ENCODE measurements at regions not wholly inside any gene's neighbourhood (a gene's known extent, or its start where the extent isn't known, plus 50 kb on each side); places are given as distances from the start of the nearest gene placed in this dataset.

DNA sequence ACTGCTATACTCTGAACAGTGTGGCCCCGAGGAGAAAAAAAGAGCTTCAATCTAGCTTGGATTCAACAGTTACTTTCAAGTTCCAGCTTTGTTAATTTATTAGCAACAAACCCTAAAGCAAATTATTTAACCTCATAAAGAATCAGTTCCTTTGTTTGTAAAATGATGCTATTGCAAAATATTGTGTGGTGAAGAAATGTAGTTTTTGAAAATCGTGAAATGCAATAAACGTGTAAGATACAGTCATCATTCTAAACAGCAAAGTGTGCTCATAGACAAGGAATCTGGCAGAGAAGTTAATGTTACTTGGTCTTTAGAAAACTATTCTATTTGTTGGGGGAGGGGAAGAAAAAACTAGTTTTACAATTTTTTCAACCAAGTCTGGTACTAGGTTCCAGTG lies 297.6 kb upstream of the ADGRL4 start:
- Histone ChIP-seq H3K27ac (ENCODE audit: low read depth in 2 of 2, low read length in 1 of 2) (no peak overlapping the region), H3K4me3 (ENCODE audit: low read depth in 1 of 2, low read length in 2 of 2) (no peak overlapping the region), H3K27me3 (ENCODE audit: control insufficient read depth in 1 of 2, insufficient read depth in 2 of 2, low read length in 2 of 2) (no peaks in the 10 kb centered on the region), H3K36me3 (ENCODE audit: control insufficient read depth in 2 of 2, insufficient read depth in 2 of 2, low read length in 1 of 2) (no peaks in the 10 kb centered on the region), H3K4me1 (ENCODE audit: control insufficient read depth in 2 of 2, insufficient read depth in 2 of 2, low read length in 1 of 2) (no peaks in the 10 kb centered on the region), H3K9me3 (ENCODE audit: control insufficient read depth in 2 of 2, insufficient read depth in 1 of 2, low read depth in 1 of 2, low read length in 1 of 2) (no peaks in the 10 kb centered on the region)
- WGBS, 2 donors = 79 to 81% methylated on average over 3 of the region's 3 CpGs

DNA sequence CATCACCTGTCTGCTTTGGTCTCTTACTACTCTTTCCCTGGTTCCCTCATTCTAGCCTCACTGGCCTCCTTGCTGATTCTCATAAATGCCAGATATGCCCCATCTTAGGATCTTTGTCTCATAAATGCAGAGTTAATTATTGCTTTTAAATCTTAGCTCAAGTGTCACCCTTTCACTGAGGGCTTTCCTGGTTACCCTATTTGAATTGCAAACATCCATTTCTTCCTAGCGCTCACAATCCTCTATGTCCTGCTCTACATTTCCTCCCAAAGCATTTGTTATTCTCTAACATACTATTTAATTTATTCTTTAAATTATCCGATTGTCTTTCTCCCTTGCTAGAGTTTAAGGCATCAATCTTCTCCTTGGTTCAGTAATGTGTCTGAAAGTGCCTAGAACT lies 296.5 kb upstream of the ADGRL4 start:
- Histone ChIP-seq H3K27me3 (ENCODE audit: control insufficient read depth in 1 of 2, insufficient read depth in 2 of 2, low read length in 2 of 2) (no peaks in the 10 kb centered on the region), H3K4me1 (ENCODE audit: control insufficient read depth in 2 of 2, insufficient read depth in 2 of 2, low read length in 1 of 2) (no peaks in the 10 kb centered on the region), H3K9me3 (ENCODE audit: control insufficient read depth in 2 of 2, insufficient read depth in 1 of 2, low read depth in 1 of 2, low read length in 1 of 2) (no peaks in the 10 kb centered on the region), H3K36me3 (ENCODE audit: control insufficient read depth in 2 of 2, insufficient read depth in 2 of 2, low read length in 1 of 2) (no peaks in the 10 kb centered on the region), H3K27ac (ENCODE audit: low read depth in 2 of 2, low read length in 1 of 2) (no peak overlapping the region), H3K4me3 (ENCODE audit: low read depth in 1 of 2, low read length in 2 of 2) (no peak overlapping the region)
- 89 to 92% methylated on average over 2 of the region's 2 CpGs for WGBS, 2 donors

DNA sequence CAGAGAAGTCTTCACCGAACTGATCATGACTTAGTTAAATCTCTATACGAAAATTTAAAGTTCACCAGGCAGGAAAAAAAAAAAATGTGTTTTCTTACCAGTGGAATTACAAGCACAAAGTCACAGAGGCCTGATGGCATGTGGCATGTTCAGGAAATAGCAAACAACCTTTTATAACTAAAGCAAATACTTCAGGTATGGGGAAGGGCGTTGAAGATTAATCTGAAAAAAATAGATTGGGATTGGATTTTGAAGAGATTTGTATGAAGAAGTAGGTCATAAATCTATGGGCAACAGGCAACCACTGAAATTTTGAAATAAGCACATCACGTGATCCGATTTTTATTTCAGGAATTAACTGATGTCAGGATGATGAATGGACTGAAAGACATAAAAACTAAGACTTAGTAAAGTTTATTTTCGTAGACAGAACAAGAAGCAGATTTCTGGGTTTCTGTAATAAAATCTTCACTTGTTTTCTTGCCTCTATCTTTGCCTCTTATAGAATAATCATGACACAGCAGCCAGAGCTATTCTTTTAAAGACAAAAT lies 295.9 kb upstream of the ADGRL4 start:
- WGBS, 2 donors = 34 to 41% methylated on average over 6 of the region's 6 CpGs
- H3K4me3 ChIP-seq (ENCODE audit: low read depth in 1 of 2, low read length in 2 of 2) = no peak overlapping the region
- H3K27me3 ChIP-seq (ENCODE audit: control insufficient read depth in 1 of 2, insufficient read depth in 2 of 2, low read length in 2 of 2) = no peaks in the 10 kb centered on the region
- no peaks in the 10 kb centered on the region for H3K4me1 ChIP-seq (ENCODE audit: control insufficient read depth in 2 of 2, insufficient read depth in 2 of 2, low read length in 1 of 2)
- H3K9me3 ChIP-seq (ENCODE audit: control insufficient read depth in 2 of 2, insufficient read depth in 1 of 2, low read depth in 1 of 2, low read length in 1 of 2) = no peaks in the 10 kb centered on the region
- no peaks in the 10 kb centered on the region for H3K36me3 ChIP-seq (ENCODE audit: control insufficient read depth in 2 of 2, insufficient read depth in 2 of 2, low read length in 1 of 2)
- H3K27ac ChIP-seq (ENCODE audit: low read depth in 2 of 2, low read length in 1 of 2) = no peak overlapping the region

DNA sequence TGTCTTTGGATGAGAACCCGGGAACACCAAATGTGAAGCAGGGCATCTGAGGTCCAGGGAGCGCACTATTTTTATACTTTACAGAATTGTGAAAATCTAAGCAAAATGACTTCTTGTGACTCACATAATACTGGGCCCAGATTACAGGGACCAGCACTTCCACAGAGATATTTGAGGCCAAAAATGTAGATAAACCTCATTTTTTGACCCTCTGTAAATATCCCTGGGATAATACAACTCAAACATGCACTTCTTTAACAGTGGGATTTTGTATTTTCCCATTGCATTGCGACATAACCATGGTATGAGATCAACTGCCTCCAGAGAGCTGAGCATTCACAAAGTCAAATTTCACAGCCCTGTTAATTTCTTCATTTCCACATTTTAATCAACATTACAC lies 289.4 kb upstream of the ADGRL4 start:
- WGBS, 2 donors = 71 to 72% methylated on average over 3 of the region's 3 CpGs
- Histone ChIP-seq H3K9me3 (ENCODE audit: control insufficient read depth in 2 of 2, insufficient read depth in 1 of 2, low read depth in 1 of 2, low read length in 1 of 2) (no peaks in the 10 kb centered on the region), H3K27me3 (ENCODE audit: control insufficient read depth in 1 of 2, insufficient read depth in 2 of 2, low read length in 2 of 2) (no peaks in the 10 kb centered on the region), H3K4me1 (ENCODE audit: control insufficient read depth in 2 of 2, insufficient read depth in 2 of 2, low read length in 1 of 2) (no peaks in the 10 kb centered on the region), H3K4me3 (ENCODE audit: low read depth in 1 of 2, low read length in 2 of 2) (no peak overlapping the region), H3K36me3 (ENCODE audit: control insufficient read depth in 2 of 2, insufficient read depth in 2 of 2, low read length in 1 of 2) (no peaks in the 10 kb centered on the region), H3K27ac (ENCODE audit: low read depth in 2 of 2, low read length in 1 of 2) (no peak overlapping the region)

DNA sequence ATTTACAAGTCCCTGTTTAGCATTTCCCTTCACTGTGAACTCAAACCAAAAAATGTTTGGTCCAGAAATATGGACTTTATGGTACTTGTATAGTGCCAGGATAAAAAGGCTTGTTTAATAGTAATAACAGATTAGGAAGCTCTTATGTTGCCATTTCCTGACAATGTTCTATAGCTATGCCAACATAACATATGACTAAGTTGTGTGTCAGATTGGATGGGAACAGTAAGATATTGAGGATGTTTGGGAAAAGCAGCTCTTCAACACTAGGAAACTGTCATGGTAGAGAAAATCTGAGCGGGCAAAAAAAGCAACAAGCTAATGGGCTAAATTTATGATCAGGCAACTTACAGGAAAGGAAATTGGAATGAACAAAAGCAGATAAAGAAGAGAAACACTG lies 287.1 kb upstream of the ADGRL4 start:
- Histone ChIP-seq H3K27ac (ENCODE audit: low read depth in 2 of 2, low read length in 1 of 2) (no peak overlapping the region), H3K27me3 (ENCODE audit: control insufficient read depth in 1 of 2, insufficient read depth in 2 of 2, low read length in 2 of 2) (no peaks in the 10 kb centered on the region), H3K4me1 (ENCODE audit: control insufficient read depth in 2 of 2, insufficient read depth in 2 of 2, low read length in 1 of 2) (no peaks in the 10 kb centered on the region), H3K9me3 (ENCODE audit: control insufficient read depth in 2 of 2, insufficient read depth in 1 of 2, low read depth in 1 of 2, low read length in 1 of 2) (no peaks in the 10 kb centered on the region), H3K4me3 (ENCODE audit: low read depth in 1 of 2, low read length in 2 of 2) (no peak overlapping the region), H3K36me3 (ENCODE audit: control insufficient read depth in 2 of 2, insufficient read depth in 2 of 2, low read length in 1 of 2) (no peaks in the 10 kb centered on the region)
- WGBS, 2 donors = 78 to 81% methylated on average over 1 of the region's 1 CpG

- no peaks in the 10 kb centered on the region for H3K9me3 ChIP-seq (ENCODE audit: control insufficient read depth in 2 of 2, insufficient read depth in 1 of 2, low read depth in 1 of 2, low read length in 1 of 2)
- H3K4me3 ChIP-seq (ENCODE audit: low read depth in 1 of 2, low read length in 2 of 2) = no peak overlapping the region
- no peaks in the 10 kb centered on the region for H3K4me1 ChIP-seq (ENCODE audit: control insufficient read depth in 2 of 2, insufficient read depth in 2 of 2, low read length in 1 of 2)
- H3K36me3 ChIP-seq (ENCODE audit: control insufficient read depth in 2 of 2, insufficient read depth in 2 of 2, low read length in 1 of 2) = no peaks in the 10 kb centered on the region
- no peak overlapping the region for H3K27ac ChIP-seq (ENCODE audit: low read depth in 2 of 2, low read length in 1 of 2)
- 77 to 81% methylated on average over 7 of the region's 7 CpGs for WGBS, 2 donors
- H3K27me3 ChIP-seq (ENCODE audit: control insufficient read depth in 1 of 2, insufficient read depth in 2 of 2, low read length in 2 of 2) = no peaks in the 10 kb centered on the region
Measured at GRCh38 chr1:79290927-79291474, 284.5 kb upstream of the ADGRL4 start.

DNA sequence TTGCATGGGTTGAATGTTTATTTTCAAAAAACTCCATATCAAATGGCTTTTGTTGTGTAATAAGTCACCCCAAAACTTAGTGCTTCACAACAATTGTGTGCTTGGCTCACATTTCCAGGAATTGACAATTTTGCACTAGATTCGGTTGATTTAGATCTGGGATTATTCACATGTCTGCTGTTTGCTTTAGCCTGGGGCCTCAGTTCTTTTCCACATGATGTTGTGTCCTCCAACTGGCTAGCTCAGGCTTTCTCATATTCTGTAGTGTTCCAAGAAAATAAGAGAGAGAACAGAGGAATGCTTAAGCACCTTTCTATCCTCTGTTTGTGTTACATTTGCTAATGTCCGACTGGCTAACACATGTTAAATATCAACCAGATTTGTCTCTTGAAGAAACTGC lies 281.5 kb upstream of the ADGRL4 start:
- 69 to 77% methylated on average over 2 of the region's 2 CpGs for WGBS, 2 donors

GRCh38 chr1:79285667-79286066 lies 279.1 kb upstream of the ADGRL4 start:
- Histone ChIP-seq H3K4me3 (ENCODE audit: low read depth in 1 of 2, low read length in 2 of 2) (no peak overlapping the region), H3K27me3 (ENCODE audit: control insufficient read depth in 1 of 2, insufficient read depth in 2 of 2, low read length in 2 of 2) (no peaks in the 10 kb centered on the region), H3K9me3 (ENCODE audit: control insufficient read depth in 2 of 2, insufficient read depth in 1 of 2, low read depth in 1 of 2, low read length in 1 of 2) (no peaks in the 10 kb centered on the region), H3K36me3 (ENCODE audit: control insufficient read depth in 2 of 2, insufficient read depth in 2 of 2, low read length in 1 of 2) (no peaks in the 10 kb centered on the region), H3K4me1 (ENCODE audit: control insufficient read depth in 2 of 2, insufficient read depth in 2 of 2, low read length in 1 of 2) (no peaks in the 10 kb centered on the region), H3K27ac (ENCODE audit: low read depth in 2 of 2, low read length in 1 of 2) (no peak overlapping the region)
- 51 to 67% methylated on average over 2 of the region's 2 CpGs for WGBS, 2 donors

More for the DNA sequence above, 281.5 kb upstream of the ADGRL4 start:
- Histone ChIP-seq H3K36me3 (ENCODE audit: control insufficient read depth in 2 of 2, insufficient read depth in 2 of 2, low read length in 1 of 2) (no peaks in the 10 kb centered on the region), H3K4me1 (ENCODE audit: control insufficient read depth in 2 of 2, insufficient read depth in 2 of 2, low read length in 1 of 2) (no peaks in the 10 kb centered on the region), H3K27ac (ENCODE audit: low read depth in 2 of 2, low read length in 1 of 2) (no peak overlapping the region), H3K27me3 (ENCODE audit: control insufficient read depth in 1 of 2, insufficient read depth in 2 of 2, low read length in 2 of 2) (no peaks in the 10 kb centered on the region), H3K4me3 (ENCODE audit: low read depth in 1 of 2, low read length in 2 of 2) (no peak overlapping the region), H3K9me3 (ENCODE audit: control insufficient read depth in 2 of 2, insufficient read depth in 1 of 2, low read depth in 1 of 2, low read length in 1 of 2) (no peaks in the 10 kb centered on the region)

DNA sequence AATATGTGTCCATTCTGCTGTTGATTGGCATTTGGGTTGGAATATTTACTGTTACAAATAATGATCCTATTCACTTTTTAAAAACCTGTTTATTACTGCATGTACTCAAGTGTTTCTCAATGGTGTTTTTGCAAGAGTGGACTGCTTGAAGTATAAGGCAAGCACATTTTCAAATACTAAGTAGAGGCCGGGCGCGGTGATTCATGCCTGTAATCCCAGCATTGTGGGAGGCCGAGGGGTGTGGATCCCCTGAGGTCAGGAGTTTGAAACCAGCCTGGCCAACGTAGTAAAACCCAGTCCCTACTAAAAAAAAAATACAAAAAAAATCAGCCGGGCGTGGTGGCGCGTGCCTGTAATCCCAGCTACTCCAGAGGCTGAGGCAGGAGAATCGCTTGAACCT lies 276.9 kb upstream of the ADGRL4 start:
- H3K9me3 ChIP-seq (ENCODE audit: control insufficient read depth in 2 of 2, insufficient read depth in 1 of 2, low read depth in 1 of 2, low read length in 1 of 2) = no peaks in the 10 kb centered on the region
- no peak overlapping the region for H3K4me3 ChIP-seq (ENCODE audit: low read depth in 1 of 2, low read length in 2 of 2)
- H3K27ac ChIP-seq (ENCODE audit: low read depth in 2 of 2, low read length in 1 of 2) = no peak overlapping the region
- H3K36me3 ChIP-seq (ENCODE audit: control insufficient read depth in 2 of 2, insufficient read depth in 2 of 2, low read length in 1 of 2) = no peaks in the 10 kb centered on the region
- H3K27me3 ChIP-seq (ENCODE audit: control insufficient read depth in 1 of 2, insufficient read depth in 2 of 2, low read length in 2 of 2) = no peaks in the 10 kb centered on the region
- 81 to 88% methylated on average over 10 of the region's 10 CpGs for WGBS, 2 donors
- no peaks in the 10 kb centered on the region for H3K4me1 ChIP-seq (ENCODE audit: control insufficient read depth in 2 of 2, insufficient read depth in 2 of 2, low read length in 1 of 2)

DNA sequence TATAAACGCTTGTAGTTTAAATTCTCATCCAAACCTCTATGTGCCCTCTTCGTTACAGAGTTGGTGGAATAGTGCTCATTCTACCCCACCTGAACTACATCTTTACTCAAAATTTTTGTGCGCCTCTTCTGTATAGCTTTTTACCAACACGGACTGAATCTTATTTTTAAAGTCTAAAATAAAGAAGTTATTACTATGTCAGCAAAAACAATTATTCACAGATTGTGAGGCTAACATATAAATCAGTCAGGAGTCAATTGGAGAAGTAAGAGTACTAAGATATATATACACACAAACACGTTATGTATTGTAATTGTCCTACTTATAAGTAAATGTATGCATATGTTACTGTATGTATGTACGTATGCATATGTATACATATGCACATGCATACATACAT lies 274.9 kb upstream of the ADGRL4 start:
- no peaks in the 10 kb centered on the region for H3K9me3 ChIP-seq (ENCODE audit: control insufficient read depth in 2 of 2, insufficient read depth in 1 of 2, low read depth in 1 of 2, low read length in 1 of 2)
- H3K36me3 ChIP-seq (ENCODE audit: control insufficient read depth in 2 of 2, insufficient read depth in 2 of 2, low read length in 1 of 2) = no peaks in the 10 kb centered on the region
- no peaks in the 10 kb centered on the region for H3K4me1 ChIP-seq (ENCODE audit: control insufficient read depth in 2 of 2, insufficient read depth in 2 of 2, low read length in 1 of 2)
- no peaks in the 10 kb centered on the region for H3K27me3 ChIP-seq (ENCODE audit: control insufficient read depth in 1 of 2, insufficient read depth in 2 of 2, low read length in 2 of 2)
- WGBS, 2 donors = 79 to 87% methylated on average over 6 of the region's 6 CpGs
- H3K27ac ChIP-seq (ENCODE audit: low read depth in 2 of 2, low read length in 1 of 2) = no peak overlapping the region
- no peak overlapping the region for H3K4me3 ChIP-seq (ENCODE audit: low read depth in 1 of 2, low read length in 2 of 2)

All from esophagus (tissue), 2 donors.